ENCODE measurements at regions not wholly inside any gene's neighbourhood (a gene's known extent, or its start where the extent isn't known, plus 50 kb on each side); places are given as distances from the start of the nearest gene placed in this dataset.
"Not testable (repeated sequence)": the region's sequence is repeated elsewhere in the genome, so short reads cannot be mapped to it uniquely, and the experiment has no call there.

- ChIA-PET CTCF (no interaction called here), POLR2A (ENCODE audit: low non-redundant PET) (no interaction called here)
- H3K9me3 ChIP-seq (ENCODE audit: low read depth, low read length, poor library complexity, severe bottlenecking): no peaks in the 10 kb centered on the region
- H3K4me1 ChIP-seq (ENCODE audit: insufficient read depth, low read length, poor library complexity, severe bottlenecking): no peaks in the 10 kb centered on the region
- H3K27ac ChIP-seq (ENCODE audit: low read depth, low read length, poor library complexity, severe bottlenecking): no peak overlapping the region
- BruUV-seq (replicated peaks): no TSS peak
- H3K4me3 ChIP-seq (ENCODE audit: low read depth, low read length, poor library complexity, severe bottlenecking): no peak overlapping the region
- no peaks in the 10 kb centered on the region for H3K27me3 ChIP-seq (replicated peaks; ENCODE audit: insufficient read depth, low read depth, low read length, poor library complexity)
- DNase-seq (ENCODE audit: low spot score): no peak
- no peak for TF ChIP-seq EZH2 (IDR thresholded peaks at IDR 0.05; ENCODE audit: borderline replicate concordance, low read depth, low read length, poor library complexity, severe bottlenecking)
- no peak for TF ChIP-seq CTCF (conservative IDR thresholded peaks at IDR 0.05; ENCODE audit: low read depth, low read length)
- no peaks in the 10 kb centered on the region for H3K36me3 ChIP-seq (ENCODE audit: insufficient read depth, low read length, poor library complexity, severe bottlenecking)
- intact Hi-C loops (cut with micrococcal nuclease; ENCODE audit: unreplicated experiment): no loop called here
Measured at GRCh38 chr9:101836021-101836420, 97.6 kb upstream of the GRIN3A start.

- POLR2A ChIA-PET (ENCODE audit: low non-redundant PET): no interaction called here
Measured at GRCh38 chr9:101832486-101832885, 94.0 kb upstream of the GRIN3A start.

GRCh38 chr9:101821450-101821849 lies 83.0 kb upstream of the GRIN3A start:
- H3K27ac ChIP-seq (ENCODE audit: low read depth, low read length, poor library complexity, severe bottlenecking); H3K27me3 ChIP-seq (replicated peaks; ENCODE audit: insufficient read depth, low read depth, low read length, poor library complexity); DNase-seq (ENCODE audit: low spot score); CTCF ChIA-PET; BruUV-seq (replicated peaks); H3K36me3 ChIP-seq (ENCODE audit: insufficient read depth, low read length, poor library complexity, severe bottlenecking); intact Hi-C loops (cut with micrococcal nuclease; ENCODE audit: unreplicated experiment); H3K4me1 ChIP-seq (ENCODE audit: insufficient read depth, low read length, poor library complexity, severe bottlenecking); H3K4me3 ChIP-seq (ENCODE audit: low read depth, low read length, poor library complexity, severe bottlenecking); POLR2A ChIA-PET (ENCODE audit: low non-redundant PET); H3K9me3 ChIP-seq (ENCODE audit: low read depth, low read length, poor library complexity, severe bottlenecking): not testable (repeated sequence)

More at GRCh38 chr9:101832486-101832885, 94.0 kb upstream of the GRIN3A start:
- CTCF ChIA-PET: no interaction called here
- TF ChIP-seq CTCF (conservative IDR thresholded peaks at IDR 0.05; ENCODE audit: low read depth, low read length) (no peak), EZH2 (IDR thresholded peaks at IDR 0.05; ENCODE audit: borderline replicate concordance, low read depth, low read length, poor library complexity, severe bottlenecking) (no peak)
- H3K27me3 ChIP-seq (replicated peaks; ENCODE audit: insufficient read depth, low read depth, low read length, poor library complexity): no peaks in the 10 kb centered on the region
- intact Hi-C loops (cut with micrococcal nuclease; ENCODE audit: unreplicated experiment): no loop called here
- no peaks in the 10 kb centered on the region for H3K4me1 ChIP-seq (ENCODE audit: insufficient read depth, low read length, poor library complexity, severe bottlenecking)
- no peak overlapping the region for H3K27ac ChIP-seq (ENCODE audit: low read depth, low read length, poor library complexity, severe bottlenecking)
- H3K4me3 ChIP-seq (ENCODE audit: low read depth, low read length, poor library complexity, severe bottlenecking): no peak overlapping the region
- BruUV-seq (replicated peaks): no TSS peak
- H3K36me3 ChIP-seq (ENCODE audit: insufficient read depth, low read length, poor library complexity, severe bottlenecking): no peaks in the 10 kb centered on the region
- no peak for DNase-seq (ENCODE audit: low spot score)
- no peaks in the 10 kb centered on the region for H3K9me3 ChIP-seq (ENCODE audit: low read depth, low read length, poor library complexity, severe bottlenecking)

GRCh38 chr9:101820983-101821382 lies 82.5 kb upstream of the GRIN3A start:
- intact Hi-C loops (cut with micrococcal nuclease; ENCODE audit: unreplicated experiment): not testable (repeated sequence)

More at GRCh38 chr9:101820983-101821382, 82.5 kb upstream of the GRIN3A start:
- H3K9me3 ChIP-seq (ENCODE audit: low read depth, low read length, poor library complexity, severe bottlenecking); H3K4me3 ChIP-seq (ENCODE audit: low read depth, low read length, poor library complexity, severe bottlenecking); DNase-seq (ENCODE audit: low spot score); BruUV-seq (replicated peaks); POLR2A ChIA-PET (ENCODE audit: low non-redundant PET); H3K27me3 ChIP-seq (replicated peaks; ENCODE audit: insufficient read depth, low read depth, low read length, poor library complexity); CTCF ChIA-PET; H3K27ac ChIP-seq (ENCODE audit: low read depth, low read length, poor library complexity, severe bottlenecking); H3K36me3 ChIP-seq (ENCODE audit: insufficient read depth, low read length, poor library complexity, severe bottlenecking); H3K4me1 ChIP-seq (ENCODE audit: insufficient read depth, low read length, poor library complexity, severe bottlenecking): not testable (repeated sequence)
